Lower lobe of right lung (tissue), 2 donors: ENCODE measurements at regions not wholly inside any gene's neighbourhood (a gene's known extent, or its start where the extent isn't known, plus 50 kb on each side); places are given as distances from the start of the nearest gene placed in this dataset.

Source experiments
- ATAC-seq, 2 donors: fragments of 200-7000 bp; cut with Tn5 transposase; one replicate each; pipeline ENCODE4 v1.9.1; 2020 to 2022; ENCODE audit warnings: mild to moderate bottlenecking in 2 of 2, moderate library complexity in 2 of 2
- DNase-seq: peaks from one replicate; pipeline ENCODE4 v3.0.0-alpha.2; 2020
- H3K27ac ChIP-seq: fragments of 200-600 bp; one replicate; pipeline ENCODE4 v1.8.0; 2022
- H3K27me3 ChIP-seq: fragments of 200-600 bp; one replicate; pipeline ENCODE4 v1.8.0; 2022; ENCODE audit warnings: low read depth
- H3K36me3 ChIP-seq: fragments of 200-600 bp; one replicate; pipeline ENCODE4 v1.8.0; 2022; ENCODE audit warnings: mild to moderate bottlenecking
- H3K4me1 ChIP-seq: fragments of 200-600 bp; one replicate; pipeline ENCODE4 v1.8.0; 2022
- H3K4me3 ChIP-seq: fragments of 200-600 bp; one replicate; pipeline ENCODE4 v1.8.0; 2022; ENCODE audit warnings: mild to moderate bottlenecking
- H3K9me3 ChIP-seq: fragments of 200-600 bp; one replicate; pipeline ENCODE4 v1.8.0; 2022
- CTCF ChIP-seq: fragments of 200-600 bp; IDR thresholded peaks from one replicate; pipeline ENCODE4 v1.8.0; 2022; ENCODE audit warnings: antibody characterized with exemption, mild to moderate bottlenecking
- intact Hi-C: fragments of 100-400 bp; cut with DNase I; formaldehyde crosslinking; loops from one replicate; pipeline ENCODE4 v1.11.0; 2022
- donor health status: DM: no; HTN: yes; CAD: no; lungs with severe emphysema.

GRCh38 chr3:127377801-127378655 lies 90.2 kb upstream of the PRR20G start:
- Histone ChIP-seq H3K9me3 (peaks cover 9% of the 10 kb centered on the region), H3K36me3 (no peaks in the 10 kb centered on the region), H3K4me1 (no peaks in the 10 kb centered on the region), H3K4me3 (no peak overlapping the region), H3K27ac (no peak overlapping the region), H3K27me3 (no peaks in the 10 kb centered on the region)
- DNase-seq: no peak
- TF ChIP-seq CTCF: no peak
- no peak for ATAC-seq
- intact Hi-C loops: no loop called here

GRCh38 chr3:127375151-127375930 lies 87.5 kb upstream of the PRR20G start:
- no peak overlapping the region for H3K4me3 ChIP-seq
- no peaks in the 10 kb centered on the region for H3K27me3 ChIP-seq
- no peak overlapping the region for H3K27ac ChIP-seq
- no peaks in the 10 kb centered on the region for H3K36me3 ChIP-seq
- no peak for TF ChIP-seq CTCF
- H3K9me3 ChIP-seq: peaks cover 9% of the 10 kb centered on the region
- no peaks in the 10 kb centered on the region for H3K4me1 ChIP-seq
- ATAC-seq: no peak
- no peak for DNase-seq
- intact Hi-C loops: no loop called here

GRCh38 chr3:127374086-127375010 lies 86.5 kb upstream of the PRR20G start:
- DNase-seq (no peak), ATAC-seq (peak; percentile 38 to 72)
- Histone ChIP-seq H3K4me1 (no peaks in the 10 kb centered on the region), H3K27me3 (no peaks in the 10 kb centered on the region), H3K9me3 (peaks cover 9% of the 10 kb centered on the region), H3K27ac (no peak overlapping the region), H3K4me3 (no peak overlapping the region), H3K36me3 (no peaks in the 10 kb centered on the region)
- intact Hi-C loops: no loop called here
- peak; percentile 49 for TF ChIP-seq CTCF

- no peak overlapping the region for H3K4me3 ChIP-seq
- no peak overlapping the region for H3K27ac ChIP-seq
- H3K9me3 ChIP-seq: peaks cover 9% of the 10 kb centered on the region
- no peak for TF ChIP-seq CTCF
- no peaks in the 10 kb centered on the region for H3K36me3 ChIP-seq
- no peaks in the 10 kb centered on the region for H3K4me1 ChIP-seq
- H3K27me3 ChIP-seq: no peaks in the 10 kb centered on the region
- intact Hi-C loops: no loop called here
- DNase-seq (no peak), ATAC-seq (no peak)
Observed at GRCh38 chr3:127373441-127374085, 85.7 kb upstream of the PRR20G start.

- H3K27ac ChIP-seq: no peak overlapping the region
- H3K9me3 ChIP-seq: peaks cover 9% of the 10 kb centered on the region
- no peaks in the 10 kb centered on the region for H3K4me1 ChIP-seq
- no peak for TF ChIP-seq CTCF
- ATAC-seq: no peak
- intact Hi-C loops: no loop called here
- H3K36me3 ChIP-seq: no peaks in the 10 kb centered on the region
- DNase-seq: no peak
- no peaks in the 10 kb centered on the region for H3K27me3 ChIP-seq
- no peak overlapping the region for H3K4me3 ChIP-seq
Observed at GRCh38 chr3:127371846-127372245, 84.0 kb upstream of the PRR20G start.
